Keratinocyte (primary cell): ENCODE measurements at regions not wholly inside any gene's neighbourhood (a gene's known extent, or its start where the extent isn't known, plus 50 kb on each side); places are given as distances from the start of the nearest gene placed in this dataset.

Experiments used
- CTCF ChIP-seq, 3 experiments: IDR thresholded peaks in 1 of 3; conservative IDR thresholded peaks in 1 of 3; optimal IDR thresholded peaks in 1 of 3; 2 replicates in 2 of 3; 3 replicates in 1 of 3; pipeline versions ENCODE3 to v1.5.1; 2011; ENCODE audit warnings: low read length in 3 of 3, mild to moderate bottlenecking in 3 of 3, moderate library complexity in 2 of 3, control low read depth in 1 of 3, inconsistent platforms in 1 of 3; ENCODE audit not compliant: insufficient read depth in 2 of 3; ENCODE audit errors: extremely low read depth in 1 of 3
- EZH2 ChIP-seq: IDR thresholded peaks from one replicate; pipeline ENCODE4 v1.6.1; 2012; ENCODE audit warnings: inconsistent platforms, mild to moderate bottlenecking, low read length, moderate library complexity

GRCh38 chr6:11368264-11368663 lies 135.8 kb upstream of the NEDD9 start:
- TF ChIP-seq CTCF (optimal IDR thresholded peaks at IDR 0.05 in 1 of 3, IDR thresholded peaks at IDR 0.05 in 1 of 3, conservative IDR thresholded peaks at IDR 0.05 in 1 of 3; ENCODE audit: extremely low read depth in 1 of 3, insufficient read depth in 2 of 3, low read length in 3 of 3): no peak
- no peak for TF ChIP-seq EZH2
